ENCODE measurements at regions not wholly inside any gene's neighbourhood (a gene's known extent, or its start where the extent isn't known, plus 50 kb on each side); places are given as distances from the start of the nearest gene placed in this dataset.

GRCh38 chr10:36783400-36783799 is 342.0 kb upstream of the ANKRD30A start:
- Histone ChIP-seq H3K4me2 (ENCODE audit: low read length) (no peak overlapping the region), H2AFZ (ENCODE audit: low read depth, low read length) (no peak overlapping the region), H3K27me3 (ENCODE audit: low read depth, low read length) (no peaks in the 10 kb centered on the region), H3K4me3 (ENCODE audit: low read length) (no peak overlapping the region), H3K27ac (ENCODE audit: low read length) (no peak overlapping the region), H4K20me1 (ENCODE audit: insufficient read depth, low read length) (no peaks in the 10 kb centered on the region), H3K79me2 (ENCODE audit: low read length) (no peaks in the 10 kb centered on the region), H3K9me3 (ENCODE audit: insufficient read depth, low read length) (no peaks in the 10 kb centered on the region), H3K4me1 (ENCODE audit: low read length) (no peaks in the 10 kb centered on the region), H3K9ac (ENCODE audit: low read length) (no peak overlapping the region), H3K36me3 (replicated peaks; ENCODE audit: low read depth, low read length) (no peaks in the 10 kb centered on the region)
- TF ChIP-seq CTCF (IDR thresholded peaks at IDR 0.05; ENCODE audit: low read depth, low read length) = no peak
- no peak for TF ChIP-seq EZH2phosphoT487 (IDR thresholded peaks at IDR 0.05; ENCODE audit: low read depth)

- TF ChIP-seq CTCF (IDR thresholded peaks at IDR 0.05; ENCODE audit: low read depth, low read length) (no peak), EZH2phosphoT487 (IDR thresholded peaks at IDR 0.05; ENCODE audit: low read depth) (no peak)
- H3K4me3 ChIP-seq (ENCODE audit: low read length) = no peak overlapping the region
- no peaks in the 10 kb centered on the region for H3K36me3 ChIP-seq (replicated peaks; ENCODE audit: low read depth, low read length)
- H2AFZ ChIP-seq (ENCODE audit: low read depth, low read length) = no peak overlapping the region
- H4K20me1 ChIP-seq (ENCODE audit: insufficient read depth, low read length) = no peaks in the 10 kb centered on the region
- H3K4me1 ChIP-seq (ENCODE audit: low read length) = no peaks in the 10 kb centered on the region
- H3K9ac ChIP-seq (ENCODE audit: low read length) = no peak overlapping the region
- H3K79me2 ChIP-seq (ENCODE audit: low read length) = no peaks in the 10 kb centered on the region
- H3K27ac ChIP-seq (ENCODE audit: low read length) = no peak overlapping the region
- no peaks in the 10 kb centered on the region for H3K27me3 ChIP-seq (ENCODE audit: low read depth, low read length)
- H3K9me3 ChIP-seq (ENCODE audit: insufficient read depth, low read length) = no peaks in the 10 kb centered on the region
- no peak overlapping the region for H3K4me2 ChIP-seq (ENCODE audit: low read length)
Measured at GRCh38 chr10:36781570-36781969, 343.8 kb upstream of the ANKRD30A start.

- Histone ChIP-seq H3K4me2 (ENCODE audit: low read length) (no peak overlapping the region), H4K20me1 (ENCODE audit: insufficient read depth, low read length) (no peaks in the 10 kb centered on the region), H3K9ac (ENCODE audit: low read length) (no peak overlapping the region), H3K9me3 (ENCODE audit: insufficient read depth, low read length) (no peaks in the 10 kb centered on the region), H3K27ac (ENCODE audit: low read length) (no peak overlapping the region), H3K36me3 (replicated peaks; ENCODE audit: low read depth, low read length) (no peaks in the 10 kb centered on the region), H3K79me2 (ENCODE audit: low read length) (no peaks in the 10 kb centered on the region), H3K27me3 (ENCODE audit: low read depth, low read length) (no peaks in the 10 kb centered on the region), H3K4me1 (ENCODE audit: low read length) (no peaks in the 10 kb centered on the region), H3K4me3 (ENCODE audit: low read length) (no peak overlapping the region), H2AFZ (ENCODE audit: low read depth, low read length) (no peak overlapping the region)
- TF ChIP-seq EZH2phosphoT487 (IDR thresholded peaks at IDR 0.05; ENCODE audit: low read depth) = no peak
- TF ChIP-seq CTCF (IDR thresholded peaks at IDR 0.05; ENCODE audit: low read depth, low read length) = no peak
Measured at GRCh38 chr10:36780158-36780557, 345.2 kb upstream of the ANKRD30A start.

- Histone ChIP-seq H4K20me1 (ENCODE audit: insufficient read depth, low read length) (no peaks in the 10 kb centered on the region), H3K4me3 (ENCODE audit: low read length) (no peak overlapping the region), H3K9me3 (ENCODE audit: insufficient read depth, low read length) (no peaks in the 10 kb centered on the region), H3K4me1 (ENCODE audit: low read length) (no peaks in the 10 kb centered on the region), H3K9ac (ENCODE audit: low read length) (no peak overlapping the region), H2AFZ (ENCODE audit: low read depth, low read length) (no peak overlapping the region), H3K27me3 (ENCODE audit: low read depth, low read length) (no peaks in the 10 kb centered on the region), H3K4me2 (ENCODE audit: low read length) (no peak overlapping the region), H3K36me3 (replicated peaks; ENCODE audit: low read depth, low read length) (no peaks in the 10 kb centered on the region), H3K27ac (ENCODE audit: low read length) (no peak overlapping the region), H3K79me2 (ENCODE audit: low read length) (no peaks in the 10 kb centered on the region)
- no peak for TF ChIP-seq EZH2phosphoT487 (IDR thresholded peaks at IDR 0.05; ENCODE audit: low read depth)
- TF ChIP-seq CTCF (IDR thresholded peaks at IDR 0.05; ENCODE audit: low read depth, low read length) = peak; percentile 41
Measured at GRCh38 chr10:36779238-36779846, 346.1 kb upstream of the ANKRD30A start.

All from OCI-LY3 (cell line).